A673 (cell line): ENCODE measurements at regions not wholly inside any gene's neighbourhood (a gene's known extent, or its start where the extent isn't known, plus 50 kb on each side); places are given as distances from the start of the nearest gene placed in this dataset.

Source experiments
- EZH2 ChIP-seq: fragments of 200-600 bp; sonication (generic); IDR thresholded peaks from 2 replicates; pipeline ENCODE4 v1.6.1; 2017; ENCODE audit warnings: borderline replicate concordance, low read depth, mild to moderate bottlenecking, mixed read lengths, antibody characterized with exemption, low read length; ENCODE audit not compliant: poor library complexity, severe bottlenecking
- TF ChIP-seq, protein P1 (sequence below): fragments of 300-800, 200-600 bp; sonication (generic); conservative IDR thresholded peaks from 2 replicates; pipeline ENCODE4 v1.5.1; 2017; ENCODE audit warnings: low read depth, mild to moderate bottlenecking, antibody characterized with exemption, low read length, moderate library complexity, mixed read lengths

DNA sequence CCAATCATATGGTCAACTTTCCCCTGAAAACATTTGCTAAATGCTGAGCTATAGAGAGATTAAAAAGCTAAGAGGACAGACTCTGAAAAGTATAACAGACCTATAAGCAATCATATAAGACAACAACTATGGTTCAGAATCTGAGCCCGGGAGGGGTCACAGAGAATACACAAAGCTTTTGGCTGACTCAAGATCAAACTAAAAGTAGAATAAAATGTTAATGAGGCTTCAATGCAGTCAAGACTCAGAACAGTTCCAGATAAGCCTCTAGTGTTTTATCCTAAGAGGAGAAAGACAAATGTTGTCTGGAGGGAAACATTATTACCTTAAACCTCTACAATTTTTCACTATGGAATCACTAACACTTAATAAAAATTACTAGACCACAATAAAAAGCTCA is 175.4 kb upstream of the VEGFC start:
- no peak for TF ChIP-seq EZH2
- TF ChIP-seq, protein P1, sequence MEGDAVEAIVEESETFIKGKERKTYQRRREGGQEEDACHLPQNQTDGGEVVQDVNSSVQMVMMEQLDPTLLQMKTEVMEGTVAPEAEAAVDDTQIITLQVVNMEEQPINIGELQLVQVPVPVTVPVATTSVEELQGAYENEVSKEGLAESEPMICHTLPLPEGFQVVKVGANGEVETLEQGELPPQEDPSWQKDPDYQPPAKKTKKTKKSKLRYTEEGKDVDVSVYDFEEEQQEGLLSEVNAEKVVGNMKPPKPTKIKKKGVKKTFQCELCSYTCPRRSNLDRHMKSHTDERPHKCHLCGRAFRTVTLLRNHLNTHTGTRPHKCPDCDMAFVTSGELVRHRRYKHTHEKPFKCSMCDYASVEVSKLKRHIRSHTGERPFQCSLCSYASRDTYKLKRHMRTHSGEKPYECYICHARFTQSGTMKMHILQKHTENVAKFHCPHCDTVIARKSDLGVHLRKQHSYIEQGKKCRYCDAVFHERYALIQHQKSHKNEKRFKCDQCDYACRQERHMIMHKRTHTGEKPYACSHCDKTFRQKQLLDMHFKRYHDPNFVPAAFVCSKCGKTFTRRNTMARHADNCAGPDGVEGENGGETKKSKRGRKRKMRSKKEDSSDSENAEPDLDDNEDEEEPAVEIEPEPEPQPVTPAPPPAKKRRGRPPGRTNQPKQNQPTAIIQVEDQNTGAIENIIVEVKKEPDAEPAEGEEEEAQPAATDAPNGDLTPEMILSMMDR = no peak
